Left hindlimb (tissue), 1 donor: ENCODE measurements at regions not wholly inside any gene's neighbourhood (a gene's known extent, or its start where the extent isn't known, plus 50 kb on each side); places are given as distances from the start of the nearest gene placed in this dataset.

Experiments used
- DNase-seq: peaks from one replicate; pipeline ENCODE4 v3.0.0-alpha.2; 2018

- no peak for DNase-seq
These were observed 131.0 kb downstream of the DMRTA2 start for GRCh38 chr1:50292276-50292675.

DNA sequence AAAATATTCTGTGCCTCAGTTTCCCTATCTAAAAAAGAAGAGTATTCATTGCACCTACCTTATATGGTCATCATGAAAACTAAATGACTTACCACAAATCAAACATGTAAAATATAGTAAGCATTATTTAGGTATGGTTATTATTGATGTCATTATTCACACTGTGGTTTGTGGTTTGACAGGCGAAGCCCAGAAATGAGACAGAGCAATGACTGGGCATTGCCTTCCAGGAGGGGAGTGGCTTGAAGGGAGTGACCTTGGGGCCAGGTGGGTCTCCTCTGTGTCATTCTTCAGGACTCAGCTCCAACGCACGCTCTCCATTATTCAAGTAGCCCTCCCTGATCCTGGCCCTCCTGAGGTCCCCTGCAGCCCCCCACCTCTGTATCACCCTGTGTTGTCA is 133.7 kb downstream of the DMRTA2 start:
- DNase-seq, result no peak

DNA sequence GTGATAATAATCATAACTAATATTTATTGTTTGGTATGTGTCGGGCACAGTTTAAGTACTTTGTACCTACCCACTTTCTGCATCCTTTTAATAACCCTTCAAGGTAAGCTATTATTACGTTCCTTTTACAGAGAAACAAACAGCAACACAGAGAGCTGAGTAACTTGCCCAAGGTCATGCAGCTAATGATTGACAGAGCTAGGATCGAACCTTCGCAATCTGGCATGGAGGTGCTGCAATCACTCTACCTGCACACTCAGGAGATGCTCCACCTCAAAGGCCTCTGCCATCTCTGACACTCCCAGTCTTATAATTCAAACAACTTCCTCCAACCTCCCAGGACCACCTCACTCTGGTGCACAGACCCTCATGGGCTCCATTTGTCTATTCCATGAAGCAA is 137.2 kb downstream of the DMRTA2 start:
- DNase-seq, result no peak

DNA sequence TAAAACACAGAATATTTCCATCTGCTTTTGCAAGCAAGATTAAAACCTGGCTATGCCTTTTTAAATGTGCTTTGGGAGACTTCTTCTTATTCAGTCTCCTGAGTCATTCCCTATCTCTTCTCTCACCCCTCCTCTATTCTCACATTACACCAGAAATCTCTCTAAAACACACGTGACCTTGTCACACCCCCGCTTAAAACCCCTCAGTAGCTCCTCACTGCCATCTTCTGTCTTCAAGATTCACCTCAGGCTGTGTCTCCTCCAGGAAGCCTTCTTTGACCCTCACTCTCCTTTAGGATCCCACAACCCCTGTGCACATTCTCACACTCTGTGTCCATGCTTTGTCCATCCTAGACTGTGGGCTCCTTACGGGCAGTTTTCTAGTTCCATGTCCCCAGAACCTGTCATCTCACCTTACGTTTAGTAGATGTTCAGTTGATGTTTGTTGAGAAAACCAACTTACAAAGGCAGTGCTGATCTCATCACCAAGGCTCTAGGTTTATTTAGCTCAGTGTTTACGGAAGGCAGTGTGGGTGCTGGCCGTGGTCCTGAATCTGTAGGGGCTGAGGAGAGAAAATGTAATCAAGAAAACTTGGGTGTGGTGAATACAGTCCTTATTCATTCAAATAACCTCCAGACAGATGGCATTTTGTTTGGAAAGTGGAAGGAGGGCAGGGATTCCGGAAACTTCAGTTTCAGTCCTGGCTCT is 143.5 kb downstream of the DMRTA2 start:
- DNase-seq, result no peak

DNA sequence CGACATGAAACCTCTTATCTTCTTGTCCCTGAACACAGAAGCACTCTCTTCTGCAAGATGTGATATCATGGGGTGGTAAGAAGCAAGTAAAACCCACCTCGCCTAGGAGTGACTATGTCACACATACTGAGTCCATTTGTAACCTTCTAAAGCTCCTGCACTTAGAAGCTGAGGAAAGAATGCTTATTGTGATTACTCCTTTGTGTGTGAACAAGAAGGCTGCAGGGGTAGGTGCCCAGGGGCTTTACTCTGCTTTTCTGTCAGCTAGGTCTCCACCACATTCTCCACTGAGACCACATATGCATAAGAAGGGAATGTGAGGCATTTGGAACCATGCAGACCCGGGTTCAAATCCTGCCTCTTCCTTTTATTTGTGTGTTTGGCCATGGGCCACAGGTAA is 144.3 kb downstream of the DMRTA2 start:
- no peak for DNase-seq

- DNase-seq, result no peak
These were observed 144.8 kb downstream of the DMRTA2 start for GRCh38 chr1:50278410-50278809.

DNA sequence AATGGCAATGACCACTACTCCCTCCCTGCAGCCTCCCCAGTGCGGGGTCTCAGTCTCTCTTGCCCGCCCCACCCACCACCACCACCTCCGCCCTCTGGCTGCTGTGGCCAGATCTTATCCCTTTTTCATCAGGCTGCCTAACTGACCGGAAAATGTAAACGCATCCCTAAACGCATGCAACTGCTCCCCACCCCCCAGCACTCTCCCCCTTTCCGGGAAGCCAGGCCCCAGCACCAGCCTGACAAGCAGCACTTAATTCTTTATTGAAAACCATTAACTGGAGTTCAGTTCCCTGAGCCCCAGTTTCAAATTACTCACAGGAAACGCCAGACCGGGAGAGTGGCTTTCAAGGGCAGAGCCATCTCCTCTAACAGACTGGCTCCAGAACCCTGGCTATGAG is 147.7 kb downstream of the DMRTA2 start:
- no peak for DNase-seq

GRCh38 chr1:50272912-50273311 is 150.3 kb downstream of the DMRTA2 start:
- no peak for DNase-seq

GRCh38 chr1:50271968-50272578 is 151.2 kb downstream of the DMRTA2 start:
- no peak for DNase-seq

DNA sequence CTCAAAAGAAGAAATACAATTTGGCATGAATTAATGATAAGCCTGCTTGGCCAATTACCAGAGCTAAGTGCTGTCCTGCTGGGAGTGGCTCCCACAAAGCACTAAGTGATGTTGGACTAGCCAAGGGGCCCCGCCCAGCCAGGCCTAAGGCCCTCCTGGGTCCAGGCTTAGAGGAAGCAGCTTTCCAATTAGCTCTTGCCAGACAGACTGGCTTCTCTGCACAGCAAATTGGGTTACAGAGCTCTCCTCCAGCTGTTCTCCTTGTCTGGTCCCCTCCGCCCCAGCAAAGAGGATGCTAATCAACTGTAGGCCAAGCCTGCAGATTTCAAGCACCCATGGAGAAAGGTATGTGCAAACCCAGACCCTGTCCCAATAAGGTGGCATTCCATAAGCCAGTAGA is 151.9 kb downstream of the DMRTA2 start:
- DNase-seq, result no peak

GRCh38 chr1:50270926-50271325 is 152.3 kb downstream of the DMRTA2 start:
- DNase-seq, result no peak

- DNase-seq, result no peak
These were observed 155.2 kb downstream of the DMRTA2 start for GRCh38 chr1:50268049-50268448.

DNA sequence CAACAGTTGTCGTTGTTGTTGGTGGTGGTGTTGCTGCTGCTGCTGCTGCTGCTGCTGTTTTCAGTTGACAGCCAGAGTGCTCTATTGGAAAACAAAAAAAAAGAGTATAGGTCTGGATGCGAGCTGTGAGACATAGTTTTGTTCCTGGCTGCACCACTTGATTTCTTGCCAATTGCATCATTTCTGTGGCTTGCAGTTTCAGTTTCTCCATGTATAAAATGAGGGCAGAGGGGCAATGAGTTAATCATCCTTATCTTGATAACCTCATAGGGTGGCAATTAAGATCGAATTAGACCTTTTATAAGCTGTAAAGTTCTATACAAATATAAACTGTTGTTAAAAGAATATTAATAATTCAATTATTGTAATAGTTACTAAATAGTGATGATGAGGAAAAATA is 156.7 kb downstream of the DMRTA2 start:
- no peak for DNase-seq

DNA sequence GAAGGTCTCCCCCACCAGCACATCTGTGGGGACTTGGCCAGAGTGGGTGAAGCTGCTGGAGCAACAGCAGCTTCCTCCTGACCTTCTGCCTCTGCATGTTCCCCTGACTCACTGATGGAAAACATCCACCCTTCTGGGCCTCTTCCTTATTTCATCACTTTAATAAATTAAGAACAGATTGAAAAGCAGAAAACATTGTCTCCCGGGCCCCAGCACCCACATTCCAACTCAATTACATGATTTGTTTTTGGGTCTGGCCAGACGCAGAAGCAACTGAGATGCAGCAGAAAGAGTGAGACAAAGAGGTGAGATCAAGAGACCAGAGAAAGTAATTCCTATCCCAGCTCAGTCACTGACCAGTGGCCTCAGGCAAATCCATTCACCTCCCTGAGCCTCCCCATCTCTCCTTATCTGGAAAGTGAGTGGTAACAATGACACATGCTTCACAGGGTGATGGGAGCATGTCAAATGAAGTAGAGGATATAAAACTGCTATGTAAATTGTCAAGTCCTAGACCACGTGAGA is 157.1 kb downstream of the ELAVL4 start:
- DNase-seq, result no peak

GRCh38 chr1:50264590-50264989 is 155.9 kb downstream of the ELAVL4 start:
- DNase-seq, result no peak

- no peak for DNase-seq
These were observed 153.7 kb downstream of the ELAVL4 start for GRCh38 chr1:50262436-50262835.

DNA sequence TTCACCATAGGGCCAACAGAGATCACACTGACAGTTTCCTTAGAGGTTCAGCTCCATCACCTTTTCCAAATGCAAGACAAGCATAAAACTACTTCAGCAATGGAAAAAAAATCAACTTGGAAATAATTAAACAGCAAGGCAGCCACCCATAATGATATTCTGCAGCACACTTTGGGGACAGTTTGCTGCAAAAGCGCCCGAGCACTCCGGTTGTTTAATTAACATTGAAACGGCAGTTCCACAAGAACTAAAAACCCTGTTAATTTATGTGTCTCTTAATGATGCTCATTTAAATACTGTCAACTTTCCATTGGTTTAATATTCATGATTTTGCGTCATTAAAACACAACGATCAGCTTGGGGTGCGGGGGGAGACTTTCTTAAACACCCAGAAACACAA is 153.2 kb downstream of the ELAVL4 start:
- no peak for DNase-seq

DNA sequence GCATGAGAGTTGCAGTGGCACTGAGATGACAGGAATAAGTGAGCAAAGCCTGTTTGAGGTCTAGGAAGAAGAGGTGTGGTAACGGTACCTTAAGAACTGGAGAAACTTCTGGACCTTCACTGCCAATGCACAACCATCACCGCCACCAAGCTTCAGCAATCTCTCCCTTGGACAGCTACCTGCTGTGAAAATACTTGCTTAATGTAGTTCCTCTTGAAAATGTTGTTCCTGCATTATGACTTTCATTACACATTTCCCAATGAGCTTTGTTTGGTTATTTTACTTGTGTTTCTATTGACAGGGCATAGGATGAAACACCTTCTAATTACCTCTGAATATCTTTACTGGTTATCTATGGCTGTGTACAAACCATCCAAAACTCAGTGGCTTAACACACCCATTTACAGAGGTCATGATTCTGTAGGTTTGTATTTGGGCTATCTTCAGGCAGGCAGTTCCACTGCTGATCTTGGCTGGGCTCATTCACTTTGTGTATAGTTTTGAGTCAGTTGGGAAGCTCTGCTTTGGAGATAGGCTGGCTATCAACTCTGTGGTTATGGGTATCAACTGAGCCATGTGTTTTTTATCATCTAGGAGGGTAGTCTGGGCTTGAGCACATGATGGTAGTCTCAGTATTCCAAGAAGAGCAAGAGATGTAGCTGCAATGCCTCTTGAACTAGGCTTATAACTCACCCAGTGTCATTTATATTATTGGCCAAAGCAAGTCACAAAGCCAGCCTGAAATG is 149.4 kb downstream of the ELAVL4 start:
- no peak for DNase-seq

DNA sequence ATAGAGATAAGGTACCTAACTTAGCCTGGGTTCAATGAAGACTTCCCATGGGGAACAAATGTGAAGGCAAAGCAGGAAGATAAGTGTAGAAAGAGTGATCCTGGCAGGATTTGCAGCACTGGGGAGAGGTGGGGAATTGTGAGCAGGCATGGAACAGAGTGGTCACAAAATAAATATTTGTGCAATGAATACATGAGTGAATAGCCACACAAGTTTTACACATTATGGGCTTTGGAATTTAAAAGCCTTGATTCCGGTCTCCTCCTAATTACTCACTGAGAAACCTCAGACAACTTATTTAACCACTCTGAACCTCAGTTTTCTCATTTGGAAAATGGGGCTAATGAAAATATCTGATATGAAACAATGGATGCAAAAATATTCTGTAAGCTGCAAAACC is 148.3 kb downstream of the ELAVL4 start:
- DNase-seq, result no peak
